Vagina (tissue), 2 donors: ENCODE measurements at regions not wholly inside any gene's neighbourhood (a gene's known extent, or its start where the extent isn't known, plus 50 kb on each side); places are given as distances from the start of the nearest gene placed in this dataset.

ENCODE experiments used
- DNase-seq, 2 donors: peaks; one replicate each; pipeline ENCODE4 v3.0.0-alpha.2; 2017; ENCODE audit errors: extremely low spot score in 2 of 2
- H3K27ac ChIP-seq: fragments of 200-600 bp; sonication (generic); one replicate; pipeline ENCODE4 v1.5.1; 2019
- H3K27me3 ChIP-seq: fragments of 200-600 bp; sonication (generic); one replicate; pipeline ENCODE4 v1.5.1; 2019
- H3K36me3 ChIP-seq, 2 donors: fragments of 200-600 bp; sonication (generic); one replicate each; pipeline ENCODE4 v1.5.1; 2017 to 2019
- H3K4me1 ChIP-seq: fragments of 200-600 bp; sonication (generic); one replicate; pipeline ENCODE4 v1.5.1; 2019
- H3K4me3 ChIP-seq, 2 donors: fragments of 200-600 bp; sonication (generic); 1 replicate in 1 of 2; 2 replicates in 1 of 2; pipeline ENCODE4 v1.5.1; 2016 to 2019
- H3K9me3 ChIP-seq: fragments of 200-600 bp; sonication (generic); one replicate; pipeline ENCODE4 v1.5.1; 2019
- CTCF ChIP-seq, 3 experiments: fragments of 450-650 bp in 2 of 3; fragments of 200-600 bp in 1 of 3; sonication (generic) in 1 of 3; IDR thresholded peaks; one replicate each; pipeline ENCODE4 v1.5.1; 2017 to 2019; ENCODE audit warnings: antibody characterized with exemption in 3 of 3, mild to moderate bottlenecking in 2 of 3, moderate library complexity in 2 of 3
- POLR2A ChIP-seq, 2 donors: fragments of 450-650 bp; IDR thresholded peaks; one replicate each; pipeline ENCODE4 v1.6.1; 2017; ENCODE audit warnings: antibody characterized with exemption in 2 of 2, mild to moderate bottlenecking in 2 of 2, moderate library complexity in 2 of 2
- POLR2AphosphoS5 ChIP-seq, 2 donors: sonication (generic); formaldehyde crosslinking; IDR thresholded peaks; one replicate each; pipeline ENCODE4 v1.9.0; 2017; ENCODE audit warnings: antibody characterized with exemption in 2 of 2, mild to moderate bottlenecking in 2 of 2, low read depth in 1 of 2; ENCODE audit not compliant: insufficient read depth in 1 of 2
- intact Hi-C: fragments of 100-400 bp; cut with DNase I; formaldehyde crosslinking; loops from one replicate; pipeline ENCODE4 v1.15.1; 2023

DNA sequence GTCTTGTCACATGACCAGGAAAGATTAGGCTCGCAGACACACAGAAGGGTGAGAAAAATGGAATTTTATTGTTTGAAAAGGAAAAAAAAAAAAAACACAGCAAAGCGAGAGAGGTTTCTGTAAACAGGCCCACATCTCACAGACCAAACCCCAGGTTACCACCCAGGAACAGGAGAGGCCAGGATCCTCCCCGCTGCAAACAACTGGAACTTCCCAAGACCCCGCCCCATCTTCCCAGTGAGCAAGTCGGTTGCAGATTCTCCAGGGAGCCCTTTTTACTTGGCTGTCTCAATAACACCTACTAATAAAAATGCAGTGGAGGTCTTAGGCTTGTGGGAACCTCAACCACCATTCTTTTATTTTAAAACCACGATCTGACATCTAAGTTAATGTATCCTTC, 84.7 kb upstream of the ETS2 start:
- Histone ChIP-seq H3K27me3 (no peaks in the 10 kb centered on the region), H3K4me3 (no peak overlapping the region), H3K36me3 (no peaks in the 10 kb centered on the region), H3K4me1 (no peaks in the 10 kb centered on the region), H3K9me3 (peaks cover 10% of the 10 kb centered on the region), H3K27ac (no peak overlapping the region)
- no peak for DNase-seq
- intact Hi-C loops = no loop called here
- no peak for TF ChIP-seq POLR2AphosphoS5 (IDR thresholded peaks at IDR 0.05; ENCODE audit: insufficient read depth in 1 of 2, low read depth in 1 of 2)
- TF ChIP-seq POLR2A (IDR thresholded peaks at IDR 0.05) = no peak
- TF ChIP-seq CTCF (IDR thresholded peaks at IDR 0.05) = no peak

- intact Hi-C loops = no loop called here
- Histone ChIP-seq H3K36me3 (no peaks in the 10 kb centered on the region), H3K9me3 (peaks cover 10% of the 10 kb centered on the region), H3K4me1 (no peaks in the 10 kb centered on the region), H3K27me3 (no peaks in the 10 kb centered on the region), H3K4me3 (no peak overlapping the region), H3K27ac (no peak overlapping the region)
- no peak for DNase-seq
- TF ChIP-seq CTCF (IDR thresholded peaks at IDR 0.05) (no peak), POLR2AphosphoS5 (IDR thresholded peaks at IDR 0.05; ENCODE audit: insufficient read depth in 1 of 2, low read depth in 1 of 2) (no peak), POLR2A (IDR thresholded peaks at IDR 0.05) (no peak)
These were observed 83.8 kb upstream of the ETS2 start for GRCh38 chr21:38721958-38722357.

- H3K27ac ChIP-seq = no peak overlapping the region
- TF ChIP-seq POLR2AphosphoS5 (IDR thresholded peaks at IDR 0.05; ENCODE audit: insufficient read depth in 1 of 2, low read depth in 1 of 2) (no peak), CTCF (IDR thresholded peaks at IDR 0.05) (no peak), POLR2A (IDR thresholded peaks at IDR 0.05) (no peak)
- H3K4me1 ChIP-seq = no peaks in the 10 kb centered on the region
- no peaks in the 10 kb centered on the region for H3K36me3 ChIP-seq
- DNase-seq = no peak
- H3K9me3 ChIP-seq = peaks cover 10% of the 10 kb centered on the region
- H3K27me3 ChIP-seq = no peaks in the 10 kb centered on the region
- intact Hi-C loops = no loop called here
- no peak overlapping the region for H3K4me3 ChIP-seq
These were observed 80.3 kb upstream of the ETS2 start for GRCh38 chr21:38725196-38726157.

DNA sequence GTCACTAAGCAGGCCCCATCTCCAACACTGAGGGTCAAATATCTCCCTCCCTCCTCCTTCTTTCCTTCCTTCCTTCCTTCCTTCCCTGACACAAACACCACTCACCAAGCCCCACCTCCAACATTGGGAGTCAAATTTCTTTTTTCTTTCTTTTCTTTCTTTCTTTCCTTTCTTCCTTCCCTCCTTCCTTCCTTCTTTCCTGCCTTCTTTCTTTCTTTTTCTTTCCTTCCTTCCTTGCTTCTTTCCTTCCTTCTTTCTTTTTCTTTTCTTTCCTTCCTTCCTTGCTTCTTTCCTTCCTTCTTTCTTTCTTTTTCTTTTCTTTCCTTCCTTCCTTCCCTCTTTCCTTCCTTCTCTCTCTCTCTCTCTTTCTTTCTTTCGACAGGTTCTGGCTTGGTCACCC, 79.2 kb upstream of the ETS2 start:
- Histone ChIP-seq H3K4me3 (no peak overlapping the region), H3K4me1 (no peaks in the 10 kb centered on the region), H3K9me3 (peaks cover 10% of the 10 kb centered on the region), H3K36me3 (no peaks in the 10 kb centered on the region), H3K27me3 (no peaks in the 10 kb centered on the region), H3K27ac (no peak overlapping the region)
- no peak for DNase-seq
- intact Hi-C loops = no loop called here
- no peak for TF ChIP-seq POLR2AphosphoS5 (IDR thresholded peaks at IDR 0.05; ENCODE audit: insufficient read depth in 1 of 2, low read depth in 1 of 2)
- no peak for TF ChIP-seq POLR2A (IDR thresholded peaks at IDR 0.05)
- TF ChIP-seq CTCF (IDR thresholded peaks at IDR 0.05) = no peak

DNA sequence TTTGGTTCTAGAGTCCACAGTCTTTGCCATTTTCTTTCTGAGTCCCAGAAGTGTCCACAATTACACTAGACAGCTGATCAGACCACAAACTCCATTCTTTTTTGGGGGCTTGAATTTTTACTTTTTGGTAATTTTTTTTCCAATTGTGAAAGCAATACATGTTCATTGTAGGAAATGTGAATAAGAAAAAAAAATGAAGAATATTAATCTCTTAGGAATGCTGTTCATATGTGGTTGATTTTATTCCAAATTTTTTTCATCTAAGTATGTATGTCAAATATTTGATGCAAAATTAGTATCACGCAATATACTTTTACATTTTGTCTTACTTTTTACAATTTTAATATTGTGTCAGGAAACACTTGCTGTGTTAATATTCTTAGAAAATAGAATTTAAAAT, 76.4 kb upstream of the ETS2 start:
- Histone ChIP-seq H3K27ac (no peak overlapping the region), H3K4me3 (no peak overlapping the region), H3K4me1 (peaks cover 3% of the 10 kb centered on the region), H3K36me3 (no peaks in the 10 kb centered on the region), H3K27me3 (no peaks in the 10 kb centered on the region), H3K9me3 (peaks cover 10% of the 10 kb centered on the region)
- DNase-seq = no peak
- TF ChIP-seq POLR2AphosphoS5 (IDR thresholded peaks at IDR 0.05; ENCODE audit: insufficient read depth in 1 of 2, low read depth in 1 of 2) = no peak
- TF ChIP-seq POLR2A (IDR thresholded peaks at IDR 0.05) = no peak
- TF ChIP-seq CTCF (IDR thresholded peaks at IDR 0.05) = no peak
- intact Hi-C loops = no loop called here
